Stomach (tissue), 4 donors: ENCODE measurements at regions not wholly inside any gene's neighbourhood (a gene's known extent, or its start where the extent isn't known, plus 50 kb on each side); places are given as distances from the start of the nearest gene placed in this dataset.

Experiments used
- EP300 ChIP-seq: sonication (generic); formaldehyde crosslinking; IDR thresholded peaks from one replicate; pipeline ENCODE4 v1.6.1; 2017; ENCODE audit warnings: antibody characterized with exemption
- POLR2A ChIP-seq, 4 donors: fragments of 450-650 bp; IDR thresholded peaks; one replicate each; pipeline ENCODE4 v1.6.1; 2016; ENCODE audit warnings: antibody characterized with exemption in 4 of 4, control low read depth in 2 of 4, mild to moderate bottlenecking in 1 of 4, moderate library complexity in 1 of 4
- TF ChIP-seq, protein P1 (sequence below), 7 experiments: fragments of 450-650 bp in 4 of 7; fragments of 200-600 bp in 3 of 7; sonication (generic) in 3 of 7; IDR thresholded peaks; one replicate each; pipeline ENCODE4 v1.5.1; 2016 to 2019; ENCODE audit warnings: antibody characterized with exemption in 7 of 7, control low read depth in 2 of 7, mild to moderate bottlenecking in 1 of 7

DNA sequence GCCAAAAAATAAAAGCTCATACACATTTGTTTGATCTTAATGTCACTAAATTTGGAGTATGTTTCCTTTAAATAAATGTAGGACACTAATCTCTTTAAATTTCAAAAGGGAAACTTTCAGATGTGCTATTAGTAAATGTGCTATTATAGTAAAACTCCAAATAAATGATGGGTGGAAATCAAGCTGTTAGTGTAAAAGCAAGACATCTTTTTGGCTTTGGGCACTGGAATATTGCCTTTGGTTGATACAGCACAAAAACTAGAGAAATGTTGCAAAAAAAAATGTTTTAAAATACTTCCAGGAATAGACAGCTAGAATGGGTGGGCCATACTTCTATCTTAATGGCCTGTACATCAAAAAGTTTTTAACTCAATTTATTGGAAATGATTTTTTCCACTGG is 151.6 kb downstream of the FBXO8 start:
- TF ChIP-seq EP300 (no peak), POLR2A (IDR thresholded peaks at IDR 0.05) (no peak)
- TF ChIP-seq, protein P1, sequence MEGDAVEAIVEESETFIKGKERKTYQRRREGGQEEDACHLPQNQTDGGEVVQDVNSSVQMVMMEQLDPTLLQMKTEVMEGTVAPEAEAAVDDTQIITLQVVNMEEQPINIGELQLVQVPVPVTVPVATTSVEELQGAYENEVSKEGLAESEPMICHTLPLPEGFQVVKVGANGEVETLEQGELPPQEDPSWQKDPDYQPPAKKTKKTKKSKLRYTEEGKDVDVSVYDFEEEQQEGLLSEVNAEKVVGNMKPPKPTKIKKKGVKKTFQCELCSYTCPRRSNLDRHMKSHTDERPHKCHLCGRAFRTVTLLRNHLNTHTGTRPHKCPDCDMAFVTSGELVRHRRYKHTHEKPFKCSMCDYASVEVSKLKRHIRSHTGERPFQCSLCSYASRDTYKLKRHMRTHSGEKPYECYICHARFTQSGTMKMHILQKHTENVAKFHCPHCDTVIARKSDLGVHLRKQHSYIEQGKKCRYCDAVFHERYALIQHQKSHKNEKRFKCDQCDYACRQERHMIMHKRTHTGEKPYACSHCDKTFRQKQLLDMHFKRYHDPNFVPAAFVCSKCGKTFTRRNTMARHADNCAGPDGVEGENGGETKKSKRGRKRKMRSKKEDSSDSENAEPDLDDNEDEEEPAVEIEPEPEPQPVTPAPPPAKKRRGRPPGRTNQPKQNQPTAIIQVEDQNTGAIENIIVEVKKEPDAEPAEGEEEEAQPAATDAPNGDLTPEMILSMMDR (IDR thresholded peaks at IDR 0.05) = no peak
